LNCaP clone FGC (cell line): ENCODE measurements at regions not wholly inside any gene's neighbourhood (a gene's known extent, or its start where the extent isn't known, plus 50 kb on each side); places are given as distances from the start of the nearest gene placed in this dataset.
"Not testable (repeated sequence)": the region's sequence is repeated elsewhere in the genome, so short reads cannot be mapped to it uniquely, and the experiment has no call there.

Experiments used
- DNase-seq: peaks from one replicate; pipeline ENCODE4 v3.0.0-alpha.2; 2011; ENCODE audit warnings: low read depth
- H3K4me3 ChIP-seq: 2 replicates; pipeline ENCODE4 v1.5.1; 2011; ENCODE audit warnings: mild to moderate bottlenecking, low read depth, low read length, control low read depth
- CTCF ChIP-seq: IDR thresholded peaks from 2 replicates; pipeline ENCODE4 v1.5.1; 2012; ENCODE audit warnings: mild to moderate bottlenecking; ENCODE audit not compliant: control insufficient read depth, insufficient read depth; ENCODE audit errors: extremely low read depth

GRCh38 chr1:245014247-245015029 is 140.3 kb upstream of the KIF26B start:
- DNase-seq, result no peak
- no peak overlapping the region for H3K4me3 ChIP-seq
- no peak for TF ChIP-seq CTCF

- no peak overlapping the region for H3K4me3 ChIP-seq
- DNase-seq, result no peak
- TF ChIP-seq CTCF, result no peak
Observed at GRCh38 chr1:245010018-245010614, 144.7 kb upstream of the KIF26B start.

GRCh38 chr1:245008761-245009160 is 144.4 kb upstream of the HNRNPU start:
- TF ChIP-seq CTCF, result no peak
- H3K4me3 ChIP-seq, result no peak overlapping the region
- no peak for DNase-seq

GRCh38 chr1:245007852-245008251 is 143.5 kb upstream of the HNRNPU start:
- no peak for DNase-seq
- H3K4me3 ChIP-seq, result no peak overlapping the region
- no peak for TF ChIP-seq CTCF

GRCh38 chr1:245003246-245003645 is 138.9 kb upstream of the HNRNPU start:
- no peak for DNase-seq
- TF ChIP-seq CTCF, result no peak

GRCh38 chr1:245001252-245001651 is 136.9 kb upstream of the HNRNPU start:
- no peak for TF ChIP-seq CTCF
- no peak overlapping the region for H3K4me3 ChIP-seq
- DNase-seq, result no peak

More at GRCh38 chr1:245003246-245003645, 138.9 kb upstream of the HNRNPU start:
- no peak overlapping the region for H3K4me3 ChIP-seq

GRCh38 chr1:245000872-245001188 is 136.5 kb upstream of the HNRNPU start:
- no peak for TF ChIP-seq CTCF
- H3K4me3 ChIP-seq, result no peak overlapping the region
- no peak for DNase-seq

GRCh38 chr1:244999644-245000043 is 135.3 kb upstream of the HNRNPU start:
- not testable (repeated sequence) for H3K4me3 ChIP-seq, DNase-seq
